Breast epithelium (tissue), 4 donors: ENCODE measurements at regions not wholly inside any gene's neighbourhood (a gene's known extent, or its start where the extent isn't known, plus 50 kb on each side); places are given as distances from the start of the nearest gene placed in this dataset.

Experiments
- DNase-seq, 2 donors: peaks; one replicate each; pipeline ENCODE4 v3.0.0-alpha.2; 2019; ENCODE audit warnings: low spot score in 2 of 2
- H3K27ac ChIP-seq, 2 donors: fragments of 200-600 bp; sonication (generic) in 1 of 2; one replicate each; pipeline ENCODE4 v1.5.1; 2016 to 2019; ENCODE audit warnings: mild to moderate bottlenecking in 1 of 2
- H3K27me3 ChIP-seq, 2 donors: fragments of 200-600 bp; sonication (generic) in 1 of 2; one replicate each; pipeline versions ENCODE4 v1.5.1 to v1.6.0; 2017 to 2019; ENCODE audit warnings: control low read depth in 1 of 2, mild to moderate bottlenecking in 1 of 2
- H3K36me3 ChIP-seq: fragments of 200-600 bp; one replicate; pipeline ENCODE4 v1.5.1; 2019
- H3K4me1 ChIP-seq, 2 donors: fragments of 200-600 bp; sonication (generic); one replicate each; pipeline ENCODE4 v1.5.1; 2016 to 2019; ENCODE audit warnings: control low read depth in 1 of 2
- H3K4me3 ChIP-seq, 3 donors: fragments of 200-600 bp; sonication (generic); 1 replicate in 2 of 3; 2 replicates in 1 of 3; pipeline ENCODE4 v1.5.1; 2016 to 2019; ENCODE audit warnings: mild to moderate bottlenecking in 3 of 3, moderate library complexity in 2 of 3
- H3K9me3 ChIP-seq, 2 donors: fragments of 200-600 bp; sonication (generic) in 1 of 2; one replicate each; pipeline ENCODE4 v1.5.1; 2016 to 2019; ENCODE audit warnings: control low read depth in 1 of 2
- POLR2A ChIP-seq: fragments of 450-650 bp; IDR thresholded peaks from one replicate; pipeline ENCODE4 v1.6.1; 2016; ENCODE audit warnings: antibody characterized with exemption, mild to moderate bottlenecking, moderate library complexity
- POLR2AphosphoS5 ChIP-seq, 3 donors: sonication (generic); formaldehyde crosslinking; IDR thresholded peaks; one replicate each; pipeline ENCODE4 v1.6.1; 2017; ENCODE audit warnings: antibody characterized with exemption in 3 of 3
- intact Hi-C: fragments of 100-400 bp; cut with DNase I; formaldehyde crosslinking; loops from one replicate; pipeline ENCODE4 v1.15.1; 2023; ENCODE audit warnings: low total_unique reads
- TF ChIP-seq, protein P1 (sequence below), 3 donors: fragments of 450-650 bp; IDR thresholded peaks; one replicate each; pipeline ENCODE4 v1.5.1; 2016 to 2017; ENCODE audit warnings: antibody characterized with exemption in 3 of 3, mild to moderate bottlenecking in 3 of 3, moderate library complexity in 3 of 3

DNA sequence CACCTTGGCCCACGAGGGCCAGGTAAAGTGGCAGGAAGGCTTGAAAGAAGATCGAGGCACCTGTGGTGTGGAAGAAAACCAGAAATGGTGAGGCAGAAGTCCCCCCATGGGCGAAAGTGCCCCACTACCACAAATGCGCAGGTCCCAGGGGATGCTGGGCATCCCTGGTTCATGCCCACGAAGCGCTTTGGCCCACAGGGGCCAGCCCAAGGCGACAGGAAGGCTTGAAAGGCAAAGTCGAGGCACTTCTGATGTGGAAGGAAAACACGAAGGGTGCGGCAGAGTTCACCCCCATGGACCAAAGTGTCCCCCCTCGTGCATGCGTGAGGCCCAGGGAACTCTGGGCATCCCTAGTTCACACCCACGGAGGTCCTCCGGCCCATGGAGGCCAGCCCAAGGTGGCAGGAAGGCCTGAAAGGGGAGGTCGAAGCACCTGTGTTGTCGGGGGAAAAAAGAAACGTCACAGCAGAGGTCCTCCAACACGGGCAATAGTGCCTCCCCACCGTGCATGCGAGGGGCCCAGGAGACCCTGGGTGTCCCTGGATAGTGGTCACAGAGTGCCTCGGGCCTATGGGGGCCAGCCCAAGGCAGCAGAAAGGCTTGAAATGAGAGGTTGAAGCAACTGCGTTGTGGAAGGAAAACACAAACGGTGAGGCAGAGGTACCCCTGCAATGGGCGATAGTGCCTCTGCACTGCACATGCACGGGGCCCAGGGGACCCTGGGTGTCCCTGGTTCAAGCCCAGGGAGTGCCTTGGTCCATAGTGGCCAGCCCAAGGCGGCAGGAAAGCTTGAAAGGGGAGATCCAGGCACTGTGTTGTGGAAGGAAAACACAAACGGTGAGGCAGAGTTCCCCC, 373.9 kb downstream of the ALG10 start:
- no peaks in the 10 kb centered on the region for H3K27me3 ChIP-seq
- peaks cover 96 to 99% of the 10 kb centered on the region in 2 donors for H3K9me3 ChIP-seq
- no peak overlapping the region for H3K27ac ChIP-seq
- no peaks in the 10 kb centered on the region for H3K4me1 ChIP-seq
- peak in 1 of 2 donors; percentile 20 for DNase-seq
- TF ChIP-seq POLR2AphosphoS5 (IDR thresholded peaks at IDR 0.05) (no peak), POLR2A (no peak)
- TF ChIP-seq, protein P1, sequence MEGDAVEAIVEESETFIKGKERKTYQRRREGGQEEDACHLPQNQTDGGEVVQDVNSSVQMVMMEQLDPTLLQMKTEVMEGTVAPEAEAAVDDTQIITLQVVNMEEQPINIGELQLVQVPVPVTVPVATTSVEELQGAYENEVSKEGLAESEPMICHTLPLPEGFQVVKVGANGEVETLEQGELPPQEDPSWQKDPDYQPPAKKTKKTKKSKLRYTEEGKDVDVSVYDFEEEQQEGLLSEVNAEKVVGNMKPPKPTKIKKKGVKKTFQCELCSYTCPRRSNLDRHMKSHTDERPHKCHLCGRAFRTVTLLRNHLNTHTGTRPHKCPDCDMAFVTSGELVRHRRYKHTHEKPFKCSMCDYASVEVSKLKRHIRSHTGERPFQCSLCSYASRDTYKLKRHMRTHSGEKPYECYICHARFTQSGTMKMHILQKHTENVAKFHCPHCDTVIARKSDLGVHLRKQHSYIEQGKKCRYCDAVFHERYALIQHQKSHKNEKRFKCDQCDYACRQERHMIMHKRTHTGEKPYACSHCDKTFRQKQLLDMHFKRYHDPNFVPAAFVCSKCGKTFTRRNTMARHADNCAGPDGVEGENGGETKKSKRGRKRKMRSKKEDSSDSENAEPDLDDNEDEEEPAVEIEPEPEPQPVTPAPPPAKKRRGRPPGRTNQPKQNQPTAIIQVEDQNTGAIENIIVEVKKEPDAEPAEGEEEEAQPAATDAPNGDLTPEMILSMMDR (IDR thresholded peaks at IDR 0.05), result no peak
- no peak overlapping the region for H3K4me3 ChIP-seq
- H3K36me3 ChIP-seq, result no peaks in the 10 kb centered on the region
- intact Hi-C loops, result no loop called here

DNA sequence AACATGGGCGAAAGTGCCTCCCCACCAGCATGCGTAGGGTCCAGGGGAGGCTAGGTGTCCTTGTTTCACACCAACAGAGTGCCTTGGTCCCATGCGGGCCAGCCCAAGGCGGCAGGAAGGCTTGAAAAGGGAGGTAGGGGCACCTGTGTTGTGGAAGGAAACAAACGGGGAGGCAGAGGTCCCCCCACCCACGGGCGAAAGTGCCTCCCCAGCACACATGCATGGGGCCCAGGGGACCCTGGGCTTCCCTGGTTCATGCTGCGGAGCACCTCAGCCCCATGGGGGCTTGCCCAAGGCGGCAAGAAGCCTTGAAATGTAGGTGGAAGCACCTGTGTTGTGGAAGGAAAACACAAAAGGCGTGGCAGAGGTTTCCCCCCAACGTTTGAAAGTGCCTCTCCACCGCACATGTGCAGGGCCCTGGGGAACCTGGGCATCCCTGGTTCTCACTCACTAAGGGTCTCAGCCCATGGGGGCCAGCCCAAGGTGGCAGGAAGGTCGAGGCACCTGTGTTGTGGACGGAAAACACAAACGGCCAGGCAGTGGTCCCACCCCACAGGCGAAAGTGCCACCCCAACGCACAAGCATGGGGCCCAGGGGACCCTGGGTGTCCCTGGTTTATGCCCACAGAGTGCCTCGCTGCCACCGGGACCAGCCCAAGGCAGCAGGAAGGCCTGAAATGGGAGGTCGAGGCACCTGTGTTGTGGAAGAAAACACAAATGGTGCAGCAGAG, 374.7 kb downstream of the ALG10 start:
- peaks cover 96 to 99% of the 10 kb centered on the region in 2 donors for H3K9me3 ChIP-seq
- no peaks in the 10 kb centered on the region for H3K27me3 ChIP-seq
- peak; percentile 8 to 48 for DNase-seq

GRCh38 chr12:34397591-34398365, 375.5 kb downstream of the ALG10 start:
- peaks cover 96 to 99% of the 10 kb centered on the region in 2 donors for H3K9me3 ChIP-seq
- intact Hi-C loops, result no loop called here

More for the DNA sequence above, 374.7 kb downstream of the ALG10 start:
- TF ChIP-seq, protein P1 (IDR thresholded peaks at IDR 0.05), result no peak
- no peak for TF ChIP-seq POLR2AphosphoS5 (IDR thresholded peaks at IDR 0.05)
- no peak for TF ChIP-seq POLR2A
- Histone ChIP-seq H3K36me3 (no peaks in the 10 kb centered on the region), H3K4me1 (no peaks in the 10 kb centered on the region), H3K27ac (no peak overlapping the region), H3K4me3 (no peak overlapping the region)
- intact Hi-C loops, result no loop called here

DNA sequence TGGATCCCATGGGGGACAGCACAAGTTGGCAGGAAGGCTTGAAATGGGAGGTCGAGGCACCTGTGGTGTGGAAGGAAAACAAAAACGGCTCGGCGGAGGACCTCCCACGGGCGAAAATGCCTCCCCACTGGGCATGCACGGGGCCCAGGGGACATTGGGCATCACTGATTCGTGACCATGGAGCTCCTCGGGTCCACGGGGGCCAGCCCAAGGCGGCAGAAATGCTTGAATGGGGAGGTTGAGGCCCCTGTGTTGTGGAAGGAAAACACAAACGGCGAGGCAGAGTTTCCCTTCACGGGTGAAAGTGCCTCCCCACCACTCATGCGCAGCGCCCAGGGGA, 376.0 kb downstream of the ALG10 start:
- Histone ChIP-seq H3K4me1 (no peaks in the 10 kb centered on the region), H3K36me3 (no peaks in the 10 kb centered on the region), H3K27ac (no peak overlapping the region), H3K4me3 (no peak overlapping the region), H3K27me3 (no peaks in the 10 kb centered on the region), H3K9me3 (peaks cover 96 to 100% of the 10 kb centered on the region in 2 donors)
- intact Hi-C loops, result no loop called here
- peak in 1 of 2 donors; percentile 35 for DNase-seq
- TF ChIP-seq POLR2A (no peak), POLR2AphosphoS5 (IDR thresholded peaks at IDR 0.05) (no peak)
- TF ChIP-seq, protein P1 (IDR thresholded peaks at IDR 0.05), result no peak

More at GRCh38 chr12:34397591-34398365, 375.5 kb downstream of the ALG10 start:
- Histone ChIP-seq H3K27ac (no peak overlapping the region), H3K4me3 (no peak overlapping the region), H3K27me3 (no peaks in the 10 kb centered on the region), H3K4me1 (no peaks in the 10 kb centered on the region), H3K36me3 (no peaks in the 10 kb centered on the region)
- TF ChIP-seq, protein P1 (IDR thresholded peaks at IDR 0.05), result no peak
- TF ChIP-seq POLR2AphosphoS5 (IDR thresholded peaks at IDR 0.05) (no peak), POLR2A (no peak)
- DNase-seq, result peak in 1 of 2 donors; percentile 34
